ENCODE measurements at regions not wholly inside any gene's neighbourhood (a gene's known extent, or its start where the extent isn't known, plus 50 kb on each side); places are given as distances from the start of the nearest gene placed in this dataset.

DNA sequence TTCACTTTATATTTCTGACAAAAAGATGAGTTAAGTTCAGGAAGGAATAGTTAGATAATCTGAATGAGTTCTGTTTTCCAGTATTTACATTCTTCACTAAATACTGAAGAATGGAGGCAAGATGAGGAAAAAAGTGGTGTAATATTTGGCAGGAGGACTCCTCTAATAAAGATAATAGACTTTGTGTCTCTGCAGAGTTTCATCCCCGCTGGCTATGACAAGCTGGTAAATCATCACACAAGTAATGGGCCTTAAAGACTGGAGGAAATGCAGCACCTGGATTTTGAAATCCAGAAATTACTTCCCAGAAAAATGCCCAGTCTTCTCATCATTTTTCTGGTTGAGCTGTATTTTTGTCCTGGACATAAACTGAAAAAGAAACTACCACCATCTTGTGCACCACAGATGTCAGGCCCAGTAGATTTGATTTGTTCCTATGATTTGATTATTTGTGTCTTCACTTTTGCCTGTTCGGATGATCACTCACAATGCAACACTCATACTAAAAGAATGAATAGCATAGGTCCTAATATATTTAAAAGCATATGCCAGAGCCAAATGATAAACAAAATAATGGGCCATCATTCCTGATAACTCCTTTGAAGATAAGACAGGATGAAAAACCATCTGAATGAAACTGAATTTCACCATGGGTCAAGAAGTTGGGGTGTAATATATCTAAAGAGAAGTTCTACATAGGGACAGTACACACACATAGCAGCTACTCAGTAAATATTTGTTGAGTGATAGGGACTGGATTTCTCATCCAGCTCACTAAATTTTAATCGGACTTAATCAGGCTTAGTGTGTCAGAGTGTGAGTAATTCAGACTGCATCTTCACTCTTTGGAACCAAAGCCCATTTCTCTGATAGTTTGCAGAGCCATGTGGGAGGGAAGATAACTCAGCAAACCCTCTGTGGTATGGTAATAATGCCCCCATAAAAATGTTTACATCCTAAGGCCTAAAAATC lies 200.5 kb downstream of the HINT1 start:
- in situ Hi-C loops (cut with MboI), result no loop called here
- Histone ChIP-seq H3K9me3 (replicated peaks; ENCODE audit: control insufficient read depth, insufficient read depth, low read length) (no peaks in the 10 kb centered on the region), H3K79me2 (ENCODE audit: control insufficient read depth, insufficient read depth, low read length) (no peaks in the 10 kb centered on the region), H3K9ac (ENCODE audit: control insufficient read depth, insufficient read depth, low read length) (no peak overlapping the region), H3K27ac (ENCODE audit: control insufficient read depth, insufficient read depth) (no peak overlapping the region), H4K20me1 (ENCODE audit: control insufficient read depth, insufficient read depth) (no peaks in the 10 kb centered on the region), H3K27me3 (replicated peaks in 1 of 2; ENCODE audit: control insufficient read depth in 2 of 2, insufficient read depth in 2 of 2, low read length in 1 of 2) (no peaks in the 10 kb centered on the region), H3K4me3 (no peak overlapping the region), H3K4me2 (ENCODE audit: control insufficient read depth, insufficient read depth) (no peak overlapping the region), H3K36me3 (ENCODE audit: control insufficient read depth in 2 of 2, insufficient read depth in 2 of 2, low read length in 1 of 2) (no peaks in the 10 kb centered on the region), H3K4me1 (ENCODE audit: control insufficient read depth, insufficient read depth, low read length) (no peaks in the 10 kb centered on the region), H2AFZ (ENCODE audit: control insufficient read depth, low read depth, low read length) (no peak overlapping the region)
- SMC1A ChIA-PET (ENCODE audit: uncharacterized antibody, unreplicated experiment), result no interaction called here
- DNase-seq (ENCODE audit: low read depth, low spot score) (no peak), ATAC-seq (no peak), FAIRE-seq (no peak)
- POLR2A ChIA-PET, result no interaction called here
- CTCF ChIA-PET, result interaction anchor here (1.2 kb wide), 1 partner anchor 12 kb away, joined by 4 read pairs; no protein-coding TSS in a partner anchor
- 35% methylated on average over 3 of the region's 3 CpGs for WGBS (ENCODE audit: insufficient coverage, insufficient replicate concordance, low lambda C conversion rate, missing lambda C conversion rate)
- no TSS peak for BruUV-seq (replicated peaks)
- intact Hi-C loops (cut with micrococcal nuclease; ENCODE audit: unreplicated experiment), result no loop called here
- RAD21 ChIA-PET (ENCODE audit: unreplicated experiment), result no interaction called here
- TF ChIP-seq EED (IDR thresholded peaks at IDR 0.05; ENCODE audit: low read depth), result no peak
- no peak for TF ChIP-seq ZNF207 (IDR thresholded peaks at IDR 0.05; ENCODE audit: borderline replicate concordance)
- TF ChIP-seq, protein P1, sequence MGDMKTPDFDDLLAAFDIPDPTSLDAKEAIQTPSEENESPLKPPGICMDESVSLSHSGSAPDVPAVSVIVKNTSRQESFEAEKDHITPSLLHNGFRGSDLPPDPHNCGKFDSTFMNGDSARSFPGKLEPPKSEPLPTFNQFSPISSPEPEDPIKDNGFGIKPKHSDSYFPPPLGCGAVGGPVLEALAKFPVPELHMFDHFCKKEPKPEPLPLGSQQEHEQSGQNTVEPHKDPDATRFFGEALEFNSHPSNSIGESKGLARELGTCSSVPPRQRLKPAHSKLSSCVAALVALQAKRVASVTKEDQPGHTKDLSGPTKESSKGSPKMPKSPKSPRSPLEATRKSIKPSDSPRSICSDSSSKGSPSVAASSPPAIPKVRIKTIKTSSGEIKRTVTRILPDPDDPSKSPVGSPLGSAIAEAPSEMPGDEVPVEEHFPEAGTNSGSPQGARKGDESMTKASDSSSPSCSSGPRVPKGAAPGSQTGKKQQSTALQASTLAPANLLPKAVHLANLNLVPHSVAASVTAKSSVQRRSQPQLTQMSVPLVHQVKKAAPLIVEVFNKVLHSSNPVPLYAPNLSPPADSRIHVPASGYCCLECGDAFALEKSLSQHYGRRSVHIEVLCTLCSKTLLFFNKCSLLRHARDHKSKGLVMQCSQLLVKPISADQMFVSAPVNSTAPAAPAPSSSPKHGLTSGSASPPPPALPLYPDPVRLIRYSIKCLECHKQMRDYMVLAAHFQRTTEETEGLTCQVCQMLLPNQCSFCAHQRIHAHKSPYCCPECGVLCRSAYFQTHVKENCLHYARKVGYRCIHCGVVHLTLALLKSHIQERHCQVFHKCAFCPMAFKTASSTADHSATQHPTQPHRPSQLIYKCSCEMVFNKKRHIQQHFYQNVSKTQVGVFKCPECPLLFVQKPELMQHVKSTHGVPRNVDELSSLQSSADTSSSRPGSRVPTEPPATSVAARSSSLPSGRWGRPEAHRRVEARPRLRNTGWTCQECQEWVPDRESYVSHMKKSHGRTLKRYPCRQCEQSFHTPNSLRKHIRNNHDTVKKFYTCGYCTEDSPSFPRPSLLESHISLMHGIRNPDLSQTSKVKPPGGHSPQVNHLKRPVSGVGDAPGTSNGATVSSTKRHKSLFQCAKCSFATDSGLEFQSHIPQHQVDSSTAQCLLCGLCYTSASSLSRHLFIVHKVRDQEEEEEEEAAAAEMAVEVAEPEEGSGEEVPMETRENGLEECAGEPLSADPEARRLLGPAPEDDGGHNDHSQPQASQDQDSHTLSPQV (IDR thresholded peaks at IDR 0.05), result no peak
- no peak for TF ChIP-seq CHD1 (IDR thresholded peaks at IDR 0.05; ENCODE audit: low read depth, low read length)
- TF ChIP-seq, protein P2, sequence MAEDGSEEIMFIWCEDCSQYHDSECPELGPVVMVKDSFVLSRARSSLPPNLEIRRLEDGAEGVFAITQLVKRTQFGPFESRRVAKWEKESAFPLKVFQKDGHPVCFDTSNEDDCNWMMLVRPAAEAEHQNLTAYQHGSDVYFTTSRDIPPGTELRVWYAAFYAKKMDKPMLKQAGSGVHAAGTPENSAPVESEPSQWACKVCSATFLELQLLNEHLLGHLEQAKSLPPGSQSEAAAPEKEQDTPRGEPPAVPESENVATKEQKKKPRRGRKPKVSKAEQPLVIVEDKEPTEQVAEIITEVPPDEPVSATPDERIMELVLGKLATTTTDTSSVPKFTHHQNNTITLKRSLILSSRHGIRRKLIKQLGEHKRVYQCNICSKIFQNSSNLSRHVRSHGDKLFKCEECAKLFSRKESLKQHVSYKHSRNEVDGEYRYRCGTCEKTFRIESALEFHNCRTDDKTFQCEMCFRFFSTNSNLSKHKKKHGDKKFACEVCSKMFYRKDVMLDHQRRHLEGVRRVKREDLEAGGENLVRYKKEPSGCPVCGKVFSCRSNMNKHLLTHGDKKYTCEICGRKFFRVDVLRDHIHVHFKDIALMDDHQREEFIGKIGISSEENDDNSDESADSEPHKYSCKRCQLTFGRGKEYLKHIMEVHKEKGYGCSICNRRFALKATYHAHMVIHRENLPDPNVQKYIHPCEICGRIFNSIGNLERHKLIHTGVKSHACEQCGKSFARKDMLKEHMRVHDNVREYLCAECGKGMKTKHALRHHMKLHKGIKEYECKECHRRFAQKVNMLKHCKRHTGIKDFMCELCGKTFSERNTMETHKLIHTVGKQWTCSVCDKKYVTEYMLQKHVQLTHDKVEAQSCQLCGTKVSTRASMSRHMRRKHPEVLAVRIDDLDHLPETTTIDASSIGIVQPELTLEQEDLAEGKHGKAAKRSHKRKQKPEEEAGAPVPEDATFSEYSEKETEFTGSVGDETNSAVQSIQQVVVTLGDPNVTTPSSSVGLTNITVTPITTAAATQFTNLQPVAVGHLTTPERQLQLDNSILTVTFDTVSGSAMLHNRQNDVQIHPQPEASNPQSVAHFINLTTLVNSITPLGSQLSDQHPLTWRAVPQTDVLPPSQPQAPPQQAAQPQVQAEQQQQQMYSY (CRISPR knock-in tag; IDR thresholded peaks at IDR 0.05), result no peak
- TF ChIP-seq, protein P3, sequence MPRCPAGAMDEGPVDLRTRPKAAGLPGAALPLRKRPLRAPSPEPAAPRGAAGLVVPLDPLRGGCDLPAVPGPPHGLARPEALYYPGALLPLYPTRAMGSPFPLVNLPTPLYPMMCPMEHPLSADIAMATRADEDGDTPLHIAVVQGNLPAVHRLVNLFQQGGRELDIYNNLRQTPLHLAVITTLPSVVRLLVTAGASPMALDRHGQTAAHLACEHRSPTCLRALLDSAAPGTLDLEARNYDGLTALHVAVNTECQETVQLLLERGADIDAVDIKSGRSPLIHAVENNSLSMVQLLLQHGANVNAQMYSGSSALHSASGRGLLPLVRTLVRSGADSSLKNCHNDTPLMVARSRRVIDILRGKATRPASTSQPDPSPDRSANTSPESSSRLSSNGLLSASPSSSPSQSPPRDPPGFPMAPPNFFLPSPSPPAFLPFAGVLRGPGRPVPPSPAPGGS (IDR thresholded peaks at IDR 0.05; ENCODE audit: borderline replicate concordance, insufficient read depth, low read depth, low read length, poor library complexity, severe bottlenecking), result no peak
- no peak for TF ChIP-seq SPI1 (IDR thresholded peaks at IDR 0.05; ENCODE audit: borderline replicate concordance, insufficient read depth, low read depth, low read length)
- TF ChIP-seq RAD21 (IDR thresholded peaks at IDR 0.05; ENCODE audit: insufficient read depth, low read depth, low read length), result no peak
- TF ChIP-seq POLR2A (IDR thresholded peaks at IDR 0.05; ENCODE audit: low read depth, low read length), result no peak
- no peak for TF ChIP-seq TAF1 (IDR thresholded peaks at IDR 0.05; ENCODE audit: borderline replicate concordance, low read depth, low read length)
- TF ChIP-seq NR2C1 (IDR thresholded peaks at IDR 0.05), result no peak
- no peak for TF ChIP-seq ZBED1 (IDR thresholded peaks at IDR 0.05; ENCODE audit: borderline replicate concordance)
- TF ChIP-seq NFYB (IDR thresholded peaks at IDR 0.05; ENCODE audit: insufficient read depth, low read depth, low read length), result no peak
